Stimulated activated CD8-positive, alpha-beta memory T cell treated with anti-CD3 and anti-CD28 coated beads, Interleukin-4, amount 100 ng/mL, for 48 hours (primary cell): ENCODE measurements at regions not wholly inside any gene's neighbourhood (a gene's known extent, or its start where the extent isn't known, plus 50 kb on each side); places are given as distances from the start of the nearest gene placed in this dataset.

Experiments used
- DNase-seq: peaks from one replicate; pipeline ENCODE4 v3.0.0-alpha.2; 2020

GRCh38 chr11:119520400-119520799, 97.4 kb upstream of the THY1 start:
- no peak for DNase-seq

- no peak for DNase-seq
These were observed 96.8 kb upstream of the THY1 start for GRCh38 chr11:119519796-119520195.

GRCh38 chr11:119518746-119519730, 96.1 kb upstream of the THY1 start:
- DNase-seq: peak; percentile 42

- DNase-seq: no peak
These were observed 92.9 kb upstream of the THY1 start for GRCh38 chr11:119515771-119516400.

- DNase-seq: no peak
These were observed 90.8 kb upstream of the THY1 start for GRCh38 chr11:119513806-119514170.

- no peak for DNase-seq
These were observed 90.3 kb upstream of the THY1 start for GRCh38 chr11:119513131-119513805.

- DNase-seq: no peak
These were observed 89.4 kb upstream of the THY1 start for GRCh38 chr11:119512369-119512768.

- DNase-seq: no peak
These were observed 88.8 kb upstream of the THY1 start for GRCh38 chr11:119511614-119512306.

GRCh38 chr11:119509969-119510401, 87.0 kb upstream of the THY1 start:
- DNase-seq: peak; percentile 42

GRCh38 chr11:119509282-119509841, 86.4 kb upstream of the THY1 start:
- DNase-seq: no peak

- no peak for DNase-seq
These were observed 83.5 kb upstream of the THY1 start for GRCh38 chr11:119506436-119506835.

- no peak for DNase-seq
These were observed 82.9 kb upstream of the THY1 start for GRCh38 chr11:119505861-119506260.

- no peak for DNase-seq
These were observed 82.1 kb upstream of the THY1 start for GRCh38 chr11:119505071-119505470.

GRCh38 chr11:119504371-119504770, 81.4 kb upstream of the THY1 start:
- no peak for DNase-seq

GRCh38 chr11:119501777-119502405, 78.9 kb upstream of the THY1 start:
- DNase-seq: no peak

GRCh38 chr11:119497717-119498116, 74.7 kb upstream of the THY1 start:
- no peak for DNase-seq

- no peak for DNase-seq
These were observed 74.0 kb upstream of the THY1 start for GRCh38 chr11:119496997-119497396.

GRCh38 chr11:119496469-119496868, 73.5 kb upstream of the THY1 start:
- no peak for DNase-seq

GRCh38 chr11:119493712-119494111, 70.7 kb upstream of the THY1 start:
- DNase-seq: peak; percentile 32

- no peak for DNase-seq
These were observed 69.0 kb upstream of the THY1 start for GRCh38 chr11:119491753-119492510.

GRCh38 chr11:119490253-119491006, 67.5 kb upstream of the THY1 start:
- no peak for DNase-seq
